ENCODE measurements at regions not wholly inside any gene's neighbourhood (a gene's known extent, or its start where the extent isn't known, plus 50 kb on each side); places are given as distances from the start of the nearest gene placed in this dataset.

DNA sequence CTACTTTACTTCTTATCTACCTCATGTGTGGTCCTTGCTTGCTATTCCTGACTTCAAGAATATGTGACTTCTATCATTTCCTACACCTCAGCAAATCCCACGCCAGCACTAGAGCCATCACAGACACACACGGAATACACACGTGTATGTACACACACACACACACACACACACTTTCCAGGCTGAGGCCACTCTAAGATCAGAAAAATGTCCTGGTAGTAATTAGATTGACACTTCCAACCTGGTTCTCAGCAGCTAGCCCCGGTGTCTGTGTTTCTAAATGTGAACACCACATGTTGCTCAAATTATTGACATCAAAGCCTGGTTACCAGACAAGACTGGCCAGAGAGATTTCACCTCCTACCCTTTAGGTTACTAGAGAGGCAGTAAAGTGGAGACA, 54.1 kb upstream of the SASH1 start:
- TF ChIP-seq, protein P1, sequence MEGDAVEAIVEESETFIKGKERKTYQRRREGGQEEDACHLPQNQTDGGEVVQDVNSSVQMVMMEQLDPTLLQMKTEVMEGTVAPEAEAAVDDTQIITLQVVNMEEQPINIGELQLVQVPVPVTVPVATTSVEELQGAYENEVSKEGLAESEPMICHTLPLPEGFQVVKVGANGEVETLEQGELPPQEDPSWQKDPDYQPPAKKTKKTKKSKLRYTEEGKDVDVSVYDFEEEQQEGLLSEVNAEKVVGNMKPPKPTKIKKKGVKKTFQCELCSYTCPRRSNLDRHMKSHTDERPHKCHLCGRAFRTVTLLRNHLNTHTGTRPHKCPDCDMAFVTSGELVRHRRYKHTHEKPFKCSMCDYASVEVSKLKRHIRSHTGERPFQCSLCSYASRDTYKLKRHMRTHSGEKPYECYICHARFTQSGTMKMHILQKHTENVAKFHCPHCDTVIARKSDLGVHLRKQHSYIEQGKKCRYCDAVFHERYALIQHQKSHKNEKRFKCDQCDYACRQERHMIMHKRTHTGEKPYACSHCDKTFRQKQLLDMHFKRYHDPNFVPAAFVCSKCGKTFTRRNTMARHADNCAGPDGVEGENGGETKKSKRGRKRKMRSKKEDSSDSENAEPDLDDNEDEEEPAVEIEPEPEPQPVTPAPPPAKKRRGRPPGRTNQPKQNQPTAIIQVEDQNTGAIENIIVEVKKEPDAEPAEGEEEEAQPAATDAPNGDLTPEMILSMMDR (IDR thresholded peaks at IDR 0.05; ENCODE audit: control insufficient read depth, extremely low read depth, insufficient read depth) = no peak
- no peak for DNase-seq (ENCODE audit: low read depth)
- no peak overlapping the region for H3K4me3 ChIP-seq (ENCODE audit: low read depth, low read length)

DNA sequence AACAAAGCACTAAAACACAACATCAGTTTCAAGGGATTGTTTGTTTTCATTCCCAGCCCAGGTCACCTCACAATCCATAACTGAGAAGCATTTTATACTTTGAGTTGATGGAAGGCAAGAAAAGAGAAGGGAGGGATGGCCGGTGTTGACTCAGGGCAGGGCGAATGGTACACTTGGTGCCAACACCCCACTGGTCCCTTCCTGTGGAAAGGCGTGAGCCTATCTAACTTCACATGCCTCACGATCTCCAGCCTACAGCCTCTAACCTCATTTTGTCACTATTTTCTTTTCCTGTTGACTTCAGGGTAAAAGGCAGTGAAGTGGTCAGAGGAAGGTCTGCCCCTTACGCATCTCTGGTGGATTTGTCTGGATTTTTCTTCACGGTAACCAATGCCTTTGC, 53.5 kb upstream of the SASH1 start:
- H3K4me3 ChIP-seq (ENCODE audit: low read depth, low read length) = no peak overlapping the region
- no peak for DNase-seq (ENCODE audit: low read depth)
- TF ChIP-seq, protein P1 (IDR thresholded peaks at IDR 0.05; ENCODE audit: control insufficient read depth, extremely low read depth, insufficient read depth) = no peak

DNA sequence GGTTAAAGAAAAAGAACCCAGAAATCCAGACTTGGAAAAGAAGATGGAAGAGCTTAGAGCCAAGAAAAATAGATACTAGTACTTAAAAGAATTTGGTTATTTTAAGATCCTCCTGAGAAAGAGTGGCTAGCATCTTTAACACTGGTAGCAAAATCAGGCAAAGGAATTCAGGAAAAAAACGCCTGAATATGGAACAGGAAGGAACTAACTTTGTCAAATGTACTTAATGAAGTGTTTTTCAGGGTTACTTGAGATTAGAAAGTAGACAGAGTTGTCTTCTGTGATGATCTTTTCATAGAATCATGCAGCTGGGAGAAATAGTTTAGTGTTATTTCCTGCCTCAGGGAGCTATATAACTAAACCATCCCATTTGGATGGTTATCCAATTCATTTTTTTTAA, 50.8 kb upstream of the SASH1 start:
- TF ChIP-seq, protein P1 (IDR thresholded peaks at IDR 0.05; ENCODE audit: control insufficient read depth, extremely low read depth, insufficient read depth) = no peak
- H3K4me3 ChIP-seq (ENCODE audit: low read depth, low read length) = no peak overlapping the region
- DNase-seq (ENCODE audit: low read depth) = no peak

Data from LNCaP clone FGC (cell line).